Endothelial cell of umbilical vein (primary cell): ENCODE measurements at regions not wholly inside any gene's neighbourhood (a gene's known extent, or its start where the extent isn't known, plus 50 kb on each side); places are given as distances from the start of the nearest gene placed in this dataset.
"Not testable (repeated sequence)": the region's sequence is repeated elsewhere in the genome, so short reads cannot be mapped to it uniquely, and the experiment has no call there.

Source experiments
- BruUV-seq: library from RNA; stranded (reverse); fragments of 400-500 nt; replicated peaks from 2 replicates; lab custom pipeline; 2021; lab: Mats Ljungman, UMichigan
- CTCF ChIA-PET: fragments of 300-600, 350-600 bp; sonication (Branson Sonifier 250); formaldehyde crosslinking; loops from one replicate; lab custom pipeline; 2021; ENCODE audit warnings: antibody characterized with exemption, inconsistent platforms; lab: Charles Lee
- POLR2A ChIA-PET: fragments of 300-600, 350-600 bp; sonication (Branson Sonifier 250); formaldehyde crosslinking; loops from one replicate; lab custom pipeline; 2021; ENCODE audit warnings: antibody characterized with exemption, inconsistent platforms; lab: Charles Lee
- DNase-seq: peaks from one replicate; pipeline ENCODE4 v3.0.0-alpha.2; 2011; ENCODE audit warnings: low read depth, low spot score
- FAIRE-seq: peaks from 2 replicates; lab custom pipeline; 2011; peaks lifted over from hg19 to GRCh38; lab: Jason Lieb, UNC
- H2AFZ ChIP-seq: 2 replicates; pipeline ENCODE4 v1.6.0; 2012; ENCODE audit warnings: low read depth, low read length, control low read depth, inconsistent platforms
- H3K27ac ChIP-seq: 2 replicates; pipeline ENCODE4 v1.5.1; 2011; ENCODE audit warnings: low read depth, mild to moderate bottlenecking, control low read depth, low read length, moderate library complexity; ENCODE audit not compliant: insufficient read depth
- H3K27me3 ChIP-seq, 2 experiments: 2 replicates each; pipeline versions ENCODE4 v1.6.0 to v1.6.1; 2011; ENCODE audit warnings: low read length in 2 of 2, mixed read lengths in 1 of 2; ENCODE audit not compliant: control insufficient read depth in 2 of 2, insufficient read depth in 2 of 2
- H3K36me3 ChIP-seq, 2 experiments: 2 replicates in 1 of 2; 3 replicates in 1 of 2; pipeline ENCODE4 v1.5.1; 2011; ENCODE audit warnings: low read length in 2 of 2, mild to moderate bottlenecking in 1 of 2, moderate library complexity in 1 of 2; ENCODE audit not compliant: control insufficient read depth in 2 of 2, insufficient read depth in 2 of 2; ENCODE audit errors: extremely low read depth in 1 of 2
- H3K4me1 ChIP-seq: 3 replicates; pipeline ENCODE4 v1.5.1; 2011; ENCODE audit warnings: mild to moderate bottlenecking, low read length; ENCODE audit not compliant: control insufficient read depth, insufficient read depth; ENCODE audit errors: extremely low read depth
- H3K4me2 ChIP-seq: 2 replicates; pipeline ENCODE4 v1.6.1; 2011; ENCODE audit warnings: low read length, control low read depth, mixed read lengths; ENCODE audit not compliant: insufficient read depth
- H3K4me3 ChIP-seq, 3 experiments: fragments of 200-600 bp in 1 of 3; sonication (generic), shearing (Covaris generic) in 1 of 3; replicated peaks in 1 of 3; 2 replicates each; pipeline ENCODE4 v1.5.1; 2011 to 2016; ENCODE audit warnings: control low read depth in 3 of 3, low read length in 3 of 3, mild to moderate bottlenecking in 2 of 3, inconsistent platforms in 1 of 3, low read depth in 1 of 3, moderate library complexity in 1 of 3; ENCODE audit not compliant: insufficient read depth in 1 of 3
- H3K79me2 ChIP-seq: 2 replicates; pipeline ENCODE4 v1.6.0; 2012; ENCODE audit warnings: low read length, inconsistent platforms; ENCODE audit not compliant: control insufficient read depth, insufficient read depth
- H3K9ac ChIP-seq: replicated peaks from 2 replicates; pipeline ENCODE3; 2011; ENCODE audit warnings: low read length, control low read depth; ENCODE audit not compliant: insufficient read depth; ENCODE audit errors: extremely low read depth
- H3K9me1 ChIP-seq: replicated peaks from 3 replicates; pipeline ENCODE4 v1.6.0; 2011; ENCODE audit warnings: mild to moderate bottlenecking, low read length; ENCODE audit not compliant: control insufficient read depth, insufficient read depth; ENCODE audit errors: extremely low read depth
- H3K9me3 ChIP-seq: replicated peaks from 2 replicates; pipeline ENCODE4 v1.5.1; 2012; ENCODE audit warnings: low read length, inconsistent platforms; ENCODE audit not compliant: control insufficient read depth, insufficient read depth
- H4K20me1 ChIP-seq: replicated peaks from 2 replicates; pipeline ENCODE3; 2011; ENCODE audit warnings: mild to moderate bottlenecking, low read length; ENCODE audit not compliant: control insufficient read depth, insufficient read depth; ENCODE audit errors: extremely low read depth
- EZH2 ChIP-seq: IDR thresholded peaks from 2 replicates; pipeline ENCODE4 v1.6.1; 2012; ENCODE audit warnings: borderline replicate concordance, low read depth, mild to moderate bottlenecking, moderate library complexity, low read length, inconsistent platforms; ENCODE audit not compliant: severe bottlenecking
- FOS ChIP-seq: IDR thresholded peaks from 2 replicates; pipeline ENCODE4 v1.6.1; 2011; ENCODE audit warnings: mild to moderate bottlenecking, low read length, moderate library complexity, borderline replicate concordance; ENCODE audit not compliant: insufficient read depth
- JUN ChIP-seq: IDR thresholded peaks from 2 replicates; pipeline ENCODE4 v1.6.1; 2011; ENCODE audit warnings: borderline replicate concordance, low read depth; ENCODE audit not compliant: insufficient read length, insufficient read depth
- MYC ChIP-seq: IDR thresholded peaks from one replicate; pipeline ENCODE4 v1.6.1; 2011; ENCODE audit warnings: mild to moderate bottlenecking, low read depth, low read length
- POLR2A ChIP-seq: IDR thresholded peaks from 2 replicates; pipeline ENCODE4 v1.6.1; 2012; ENCODE audit warnings: low read depth, mild to moderate bottlenecking, control low read depth, low read length
- POLR2AphosphoS5 ChIP-seq: IDR thresholded peaks from 2 replicates; pipeline ENCODE4 v1.6.1; 2012; ENCODE audit warnings: low read depth, mild to moderate bottlenecking, control low read depth, low read length, moderate library complexity; ENCODE audit not compliant: insufficient read depth
- dilution Hi-C: fragments of 300-500 bp; cut with MboI; formaldehyde crosslinking; loops from one replicate; pipeline ENCODE4 v1.15.0; 2019; ENCODE audit warnings: low sequenced_read_pairs; ENCODE audit not compliant: extremely low pct_ligation_motif_present
- intact Hi-C: fragments of 100-400 bp; cut with micrococcal nuclease; formaldehyde crosslinking; loops from one replicate; pipeline ENCODE4 v1.10.0; 2022

- ChIA-PET CTCF (interaction anchor here (1.0 kb wide), 1 partner anchor 109 kb away, joined by 5 read pairs; no protein-coding TSS in a partner anchor), POLR2A (no interaction called here)
- Histone ChIP-seq H3K4me1 (peaks cover 16% of the 10 kb centered on the region), H3K9ac (no peak overlapping the region), H3K9me3 (peaks cover 2% of the 10 kb centered on the region), H2AFZ (no peak overlapping the region), H3K4me3 (no peak overlapping the region), H3K27me3 (no peaks in the 10 kb centered on the region), H3K36me3 (no peaks in the 10 kb centered on the region), H3K79me2 (no peaks in the 10 kb centered on the region), H4K20me1 (no peaks in the 10 kb centered on the region), H3K9me1 (no peaks in the 10 kb centered on the region), H3K27ac (no peak overlapping the region), H3K4me2 (no peak overlapping the region)
- no peak for TF ChIP-seq EZH2
- no peak for TF ChIP-seq POLR2A
- TF ChIP-seq POLR2AphosphoS5: peak; percentile 28
- peak; percentile 85 for TF ChIP-seq FOS
- peak; percentile 54 for TF ChIP-seq JUN
- TF ChIP-seq MYC: no peak
- BruUV-seq: no TSS peak
- peak; percentile 80 for DNase-seq
- peak; percentile 88 for FAIRE-seq
- intact Hi-C loops: loop anchor here (1.0 kb wide), 2 partner anchors 22 to 108 kb away; no protein-coding TSS in a partner anchor
- dilution Hi-C loops: no loop called here
These were observed 195.3 kb downstream of the GJA1 start for GRCh38 chr6:121630716-121631115.

- H3K4me3 ChIP-seq, intact Hi-C loops, POLR2A ChIA-PET, FAIRE-seq, H3K9me1 ChIP-seq, CTCF ChIA-PET, H3K79me2 ChIP-seq, H3K27ac ChIP-seq, H3K9ac ChIP-seq, H3K36me3 ChIP-seq, H3K9me3 ChIP-seq, DNase-seq, dilution Hi-C loops, H2AFZ ChIP-seq, BruUV-seq, H3K27me3 ChIP-seq, H3K4me2 ChIP-seq, H4K20me1 ChIP-seq: not testable (repeated sequence)
- H3K4me1 ChIP-seq: peaks cover 16% of the 10 kb centered on the region
These were observed 196.3 kb downstream of the GJA1 start for GRCh38 chr6:121631752-121632151.
